Ovary (tissue), 3 donors: ENCODE measurements at regions not wholly inside any gene's neighbourhood (a gene's known extent, or its start where the extent isn't known, plus 50 kb on each side); places are given as distances from the start of the nearest gene placed in this dataset.

Source experiments
- EP300 ChIP-seq: sonication (generic); formaldehyde crosslinking; IDR thresholded peaks from one replicate; pipeline ENCODE4 v1.6.1; 2017; ENCODE audit warnings: antibody characterized with exemption
- POLR2A ChIP-seq: fragments of 450-650 bp; IDR thresholded peaks from one replicate; pipeline ENCODE4 v1.6.1; 2017; ENCODE audit warnings: antibody characterized with exemption, mild to moderate bottlenecking, moderate library complexity
- TF ChIP-seq, protein P1 (sequence below), 3 donors: fragments of 450-650 bp in 2 of 3; fragments of 200-600 bp in 1 of 3; IDR thresholded peaks; one replicate each; pipeline versions ENCODE4 v1.5.1 to v1.8.0; 2016 to 2022; ENCODE audit warnings: antibody characterized with exemption in 3 of 3, mild to moderate bottlenecking in 1 of 3
- donor health status: DM: no; HTN: no; CAD: no.

DNA sequence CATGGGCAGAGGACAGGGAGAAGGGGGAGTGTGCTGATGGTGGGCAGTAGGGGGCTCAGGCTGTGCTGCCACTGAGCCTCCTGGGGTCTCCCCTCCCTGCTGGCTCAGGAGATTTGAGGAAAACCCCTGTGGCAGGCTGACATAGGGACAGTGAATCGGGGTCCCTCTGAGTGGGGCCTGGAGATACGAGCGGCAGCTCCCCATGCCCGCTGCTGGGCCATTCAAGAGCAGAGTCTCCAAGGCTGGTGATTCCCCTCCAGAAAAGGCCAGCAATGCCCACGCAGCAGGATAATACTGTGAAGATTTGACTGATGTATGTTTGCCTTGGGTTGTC is 288.7 kb upstream of the SFSWAP start:
- TF ChIP-seq, protein P1, sequence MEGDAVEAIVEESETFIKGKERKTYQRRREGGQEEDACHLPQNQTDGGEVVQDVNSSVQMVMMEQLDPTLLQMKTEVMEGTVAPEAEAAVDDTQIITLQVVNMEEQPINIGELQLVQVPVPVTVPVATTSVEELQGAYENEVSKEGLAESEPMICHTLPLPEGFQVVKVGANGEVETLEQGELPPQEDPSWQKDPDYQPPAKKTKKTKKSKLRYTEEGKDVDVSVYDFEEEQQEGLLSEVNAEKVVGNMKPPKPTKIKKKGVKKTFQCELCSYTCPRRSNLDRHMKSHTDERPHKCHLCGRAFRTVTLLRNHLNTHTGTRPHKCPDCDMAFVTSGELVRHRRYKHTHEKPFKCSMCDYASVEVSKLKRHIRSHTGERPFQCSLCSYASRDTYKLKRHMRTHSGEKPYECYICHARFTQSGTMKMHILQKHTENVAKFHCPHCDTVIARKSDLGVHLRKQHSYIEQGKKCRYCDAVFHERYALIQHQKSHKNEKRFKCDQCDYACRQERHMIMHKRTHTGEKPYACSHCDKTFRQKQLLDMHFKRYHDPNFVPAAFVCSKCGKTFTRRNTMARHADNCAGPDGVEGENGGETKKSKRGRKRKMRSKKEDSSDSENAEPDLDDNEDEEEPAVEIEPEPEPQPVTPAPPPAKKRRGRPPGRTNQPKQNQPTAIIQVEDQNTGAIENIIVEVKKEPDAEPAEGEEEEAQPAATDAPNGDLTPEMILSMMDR (IDR thresholded peaks at IDR 0.05) = no peak
- TF ChIP-seq POLR2A (no peak), EP300 (no peak)
